HG03060 (cell line): ENCODE measurements at regions not wholly inside any gene's neighbourhood (a gene's known extent, or its start where the extent isn't known, plus 50 kb on each side); places are given as distances from the start of the nearest gene placed in this dataset.
"Not testable (repeated sequence)": the region's sequence is repeated elsewhere in the genome, so short reads cannot be mapped to it uniquely, and the experiment has no call there.

Source experiments
- ATAC-seq: cut with Tn5 transposase; IDR thresholded peaks from one replicate; pipeline ENCODE4 v1.9.1; 2021; ENCODE audit warnings: low read depth, moderate number of reproducible peaks; ENCODE audit not compliant: unreplicated experiment

- no peak for ATAC-seq
Observed at GRCh38 chr4:151519728-151520415, 110.9 kb downstream of the FHIP1A start.

GRCh38 chr4:151522866-151523519, 114.0 kb downstream of the FHIP1A start:
- no peak for ATAC-seq

DNA sequence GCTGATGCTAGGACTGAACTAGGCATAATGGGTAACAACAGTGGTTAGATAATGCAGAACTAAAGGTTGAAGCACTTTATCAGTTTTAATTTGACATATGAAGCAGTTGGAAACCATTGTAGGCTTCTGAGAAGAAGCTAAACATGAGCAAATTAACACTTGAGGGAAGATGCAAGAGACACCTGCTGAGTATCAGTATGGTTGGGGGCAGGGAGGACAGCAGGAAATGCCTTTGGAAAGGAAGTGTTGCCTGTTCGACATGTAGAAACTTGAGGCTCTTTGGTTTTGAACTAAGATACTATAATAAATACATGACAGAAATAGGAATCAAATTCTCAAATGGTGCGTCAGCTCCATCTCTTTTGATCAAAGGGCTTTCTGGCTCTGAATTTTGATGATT, 115.6 kb downstream of the FHIP1A start:
- ATAC-seq: no peak

DNA sequence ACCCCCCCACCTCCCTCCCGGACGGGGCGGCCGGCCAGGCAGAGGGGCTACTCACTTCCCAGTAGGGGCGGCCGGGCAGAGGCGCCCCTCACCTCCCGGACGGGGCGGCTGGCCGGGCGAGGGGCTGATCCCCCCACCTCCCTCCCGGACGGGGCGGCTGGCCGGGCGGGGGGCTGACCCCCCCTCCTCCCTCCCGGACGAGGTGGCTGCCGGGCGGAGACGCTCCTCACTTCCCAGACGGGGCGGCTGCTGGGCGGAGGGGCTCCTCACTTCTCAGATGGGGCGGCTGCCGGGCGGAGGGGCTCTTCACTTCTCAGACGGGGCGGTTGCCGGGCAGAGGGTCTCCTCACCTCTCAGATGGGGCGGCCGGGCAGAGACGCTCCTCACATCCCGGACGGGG, 117.5 kb downstream of the FHIP1A start:
- not testable (repeated sequence) for ATAC-seq

GRCh38 chr4:151527699-151528098, 118.7 kb downstream of the FHIP1A start:
- no peak for ATAC-seq

DNA sequence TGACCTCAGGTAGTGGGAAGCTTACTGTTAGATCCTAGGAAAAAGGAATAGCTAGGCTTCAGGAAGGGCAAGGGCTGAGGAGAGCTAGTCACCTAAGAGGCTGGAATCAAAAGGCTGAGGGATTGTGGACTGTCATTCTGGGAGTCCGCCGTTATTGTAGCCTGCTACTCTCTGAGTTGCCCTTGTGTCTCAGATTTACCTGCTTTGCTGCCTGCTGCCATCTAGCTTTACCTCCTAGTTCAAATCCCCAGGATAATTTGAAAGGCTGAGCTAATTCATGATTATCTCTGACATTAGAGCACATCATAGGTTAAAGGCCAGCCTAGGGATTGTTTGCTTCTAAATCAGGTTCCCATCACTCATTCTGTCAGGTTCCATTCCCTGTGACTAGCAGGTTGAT, 120.2 kb downstream of the FHIP1A start:
- ATAC-seq: no peak

DNA sequence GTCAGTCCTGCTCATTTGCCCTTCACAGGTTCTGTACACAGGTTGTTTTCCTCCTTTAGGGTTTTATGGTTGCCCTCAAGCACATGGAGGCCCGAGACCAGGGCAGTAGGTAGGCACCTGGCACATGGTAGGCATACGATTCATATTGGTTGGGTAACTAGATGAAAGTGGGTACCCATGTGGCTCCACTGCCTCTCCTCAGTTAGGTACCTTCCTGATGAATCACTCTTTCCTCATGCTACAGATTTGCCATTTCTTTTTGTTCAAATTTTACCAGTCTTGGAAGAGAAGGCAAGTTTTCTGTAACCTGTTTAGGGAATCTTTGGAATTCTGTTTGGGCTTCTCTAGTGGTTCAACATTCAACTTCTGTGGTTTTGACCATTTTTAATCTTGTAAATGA, 121.3 kb downstream of the FHIP1A start:
- ATAC-seq: no peak

- ATAC-seq: no peak
Observed at GRCh38 chr4:151530783-151531182, 121.8 kb downstream of the FHIP1A start.

GRCh38 chr4:151532001-151532708, 123.2 kb downstream of the FHIP1A start:
- ATAC-seq: no peak

GRCh38 chr4:151534195-151534594, 125.2 kb downstream of the FHIP1A start:
- ATAC-seq: no peak

DNA sequence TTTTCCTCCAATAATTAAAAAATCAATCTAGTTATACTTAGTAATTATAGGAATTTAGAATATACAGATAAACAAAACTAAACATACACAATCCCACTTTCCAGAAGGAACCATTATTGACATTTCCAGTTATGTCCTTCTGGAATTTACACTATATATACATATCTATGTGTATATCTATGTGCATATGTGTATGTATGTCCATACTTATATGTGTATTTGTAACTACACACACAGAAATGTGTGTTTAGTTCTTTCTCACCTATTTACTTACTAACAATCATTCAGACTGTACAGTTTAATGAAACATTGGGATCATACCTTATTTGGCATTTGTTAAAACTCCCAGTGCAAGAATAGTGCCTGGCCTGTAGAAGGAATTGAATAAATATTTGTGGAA, 126.4 kb downstream of the FHIP1A start:
- ATAC-seq: no peak

- no peak for ATAC-seq
Observed at GRCh38 chr4:151537687-151538086, 128.7 kb downstream of the FHIP1A start.

DNA sequence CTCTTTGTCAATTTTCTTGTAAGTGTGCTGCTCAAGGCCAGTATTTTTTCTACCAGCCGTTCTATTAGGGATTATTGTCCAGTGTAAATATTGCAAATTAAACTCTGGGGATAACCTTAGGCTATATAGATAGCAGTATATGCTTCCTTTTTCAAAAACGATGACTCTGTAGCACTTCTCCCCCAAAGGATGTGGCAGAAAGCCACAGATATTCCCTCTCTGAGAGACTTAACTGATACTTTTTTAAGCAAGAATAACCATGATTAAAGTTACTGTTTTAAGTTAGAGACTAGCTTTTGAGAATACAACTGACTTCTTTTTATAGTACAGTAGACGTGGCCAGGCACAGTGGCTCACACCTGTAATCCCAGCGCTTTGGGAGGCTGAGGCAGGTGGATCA, 130.0 kb downstream of the FHIP1A start:
- no peak for ATAC-seq

- no peak for ATAC-seq
Observed at GRCh38 chr4:151540728-151541388, 131.9 kb downstream of the FHIP1A start.

- ATAC-seq: no peak
Observed at GRCh38 chr4:151541389-151542071, 132.6 kb downstream of the FHIP1A start.

DNA sequence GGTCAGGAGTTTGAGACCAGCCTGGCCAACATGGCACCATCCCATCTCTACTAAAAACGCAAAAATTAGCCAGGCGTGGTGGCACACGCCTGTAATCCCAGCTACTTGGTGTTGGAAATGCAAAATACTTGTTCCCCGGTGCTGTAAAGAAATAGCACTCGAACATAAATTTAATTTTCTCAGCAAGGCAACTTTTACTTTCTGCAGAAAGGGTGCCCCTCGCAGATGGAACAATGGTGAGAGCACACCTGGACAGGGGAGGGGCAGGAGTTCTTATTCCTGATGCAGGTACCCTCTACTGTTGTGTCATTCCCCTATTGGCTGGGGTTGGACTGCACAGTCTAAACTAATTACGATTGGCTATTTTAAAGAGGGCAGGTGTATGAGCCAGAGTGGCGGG, 139.7 kb downstream of the FHIP1A start:
- ATAC-seq: no peak

- not testable (repeated sequence) for ATAC-seq
Observed at GRCh38 chr4:151549378-151549777, 140.4 kb downstream of the FHIP1A start.

DNA sequence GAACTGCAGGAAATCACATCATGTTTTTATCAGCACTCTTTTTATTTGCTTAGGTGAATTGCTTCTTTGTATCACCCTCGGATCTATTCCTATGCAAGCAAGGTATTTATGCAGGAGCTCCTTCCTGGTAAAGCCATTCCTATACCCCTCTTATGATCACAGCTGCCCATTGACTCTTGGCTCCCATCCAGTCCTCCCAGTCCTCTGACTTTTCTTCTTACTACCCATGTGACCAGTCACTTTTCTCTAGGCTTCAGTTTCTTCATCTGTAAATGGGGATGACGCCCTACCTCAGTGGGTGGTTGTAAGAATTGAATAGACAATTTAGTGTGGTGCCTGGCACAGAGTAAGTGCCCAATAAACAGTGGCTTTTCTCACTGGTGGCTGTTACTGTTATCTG, 144.9 kb downstream of the FHIP1A start:
- no peak for ATAC-seq

- ATAC-seq: no peak
Observed at GRCh38 chr4:151555151-151555945, 146.4 kb downstream of the FHIP1A start.
